Cardiac muscle cell (in vitro differentiated cells and primary cell): ENCODE measurements at regions not wholly inside any gene's neighbourhood (a gene's known extent, or its start where the extent isn't known, plus 50 kb on each side); places are given as distances from the start of the nearest gene placed in this dataset.

Experiments
- DNase-seq, 2 donors: peaks; one replicate each; pipeline versions ENCODE4 v3.0.0 to v3.0.0-alpha.2; 2010 to 2017; ENCODE audit warnings: low read depth in 1 of 2, low spot score in 1 of 2
- H3K27ac ChIP-seq: fragments of 200-600 bp; sonication (generic); 2 replicates; pipeline ENCODE4 v1.5.1; 2016
- H3K27me3 ChIP-seq: fragments of 200-600 bp; sonication (generic); 2 replicates; pipeline ENCODE4 v1.6.0; 2016; ENCODE audit warnings: control low read depth
- H3K36me3 ChIP-seq: fragments of 200-600 bp; sonication (generic); 2 replicates; pipeline ENCODE4 v1.5.1; 2016; ENCODE audit warnings: control low read depth
- H3K4me1 ChIP-seq: fragments of 200-600 bp; sonication (generic); 2 replicates; pipeline ENCODE4 v1.8.1; 2017; ENCODE audit warnings: low read depth, mild to moderate bottlenecking, mixed run types
- H3K4me3 ChIP-seq: fragments of 200-600 bp; sonication (generic); 2 replicates; pipeline ENCODE4 v1.5.1; 2016; ENCODE audit warnings: mild to moderate bottlenecking
- H3K9me3 ChIP-seq: fragments of 200-600 bp; sonication (generic); 2 replicates; pipeline ENCODE4 v1.5.1; 2017; ENCODE audit warnings: low read depth, mild to moderate bottlenecking, control low read depth
- TF ChIP-seq, protein P1 (sequence below): IDR thresholded peaks from 2 replicates; pipeline ENCODE4 v1.5.1; 2012; ENCODE audit warnings: low read depth, mild to moderate bottlenecking, low read length

DNA sequence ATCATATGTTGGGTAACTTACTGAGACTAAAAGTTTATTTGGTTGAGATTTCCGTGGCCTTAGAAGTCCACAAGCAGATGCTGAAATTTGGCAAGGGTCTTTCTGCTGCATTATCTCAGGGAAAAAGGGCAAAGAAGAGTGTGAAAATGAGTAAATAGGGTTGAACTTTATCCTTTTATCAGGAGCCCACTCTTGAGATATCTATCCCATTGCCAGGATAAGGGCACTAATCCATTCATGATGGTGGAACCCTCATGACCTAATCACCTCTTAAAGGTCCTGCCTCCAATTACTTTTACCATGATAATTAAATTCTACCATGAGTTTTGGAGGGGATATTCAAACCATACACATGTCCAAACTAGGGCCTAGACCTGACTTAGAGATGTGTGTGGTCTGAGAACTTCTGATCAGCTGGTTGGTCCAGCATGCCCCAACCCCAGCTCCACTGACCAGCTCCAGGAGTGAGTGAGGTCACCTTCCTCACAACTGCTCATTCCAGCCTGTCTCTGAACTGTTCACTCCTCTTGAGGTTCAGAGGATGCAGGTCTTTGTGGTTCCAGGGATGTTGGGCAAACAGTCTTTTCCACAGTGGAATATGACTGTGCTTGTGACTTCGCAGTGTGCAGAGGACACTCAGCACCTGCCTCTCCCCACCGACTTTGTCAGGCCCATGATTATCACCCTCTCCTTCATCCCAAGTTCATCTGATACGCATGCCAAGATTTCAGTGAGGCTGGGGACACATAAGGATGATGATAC lies 130.1 kb upstream of the TOP3B start:
- Histone ChIP-seq H3K27ac (no peak overlapping the region), H3K4me3 (no peak overlapping the region), H3K27me3 (peaks cover 15% of the 10 kb centered on the region), H3K4me1 (no peaks in the 10 kb centered on the region), H3K9me3 (no peaks in the 10 kb centered on the region), H3K36me3 (no peaks in the 10 kb centered on the region)
- no peak for DNase-seq
- TF ChIP-seq, protein P1, sequence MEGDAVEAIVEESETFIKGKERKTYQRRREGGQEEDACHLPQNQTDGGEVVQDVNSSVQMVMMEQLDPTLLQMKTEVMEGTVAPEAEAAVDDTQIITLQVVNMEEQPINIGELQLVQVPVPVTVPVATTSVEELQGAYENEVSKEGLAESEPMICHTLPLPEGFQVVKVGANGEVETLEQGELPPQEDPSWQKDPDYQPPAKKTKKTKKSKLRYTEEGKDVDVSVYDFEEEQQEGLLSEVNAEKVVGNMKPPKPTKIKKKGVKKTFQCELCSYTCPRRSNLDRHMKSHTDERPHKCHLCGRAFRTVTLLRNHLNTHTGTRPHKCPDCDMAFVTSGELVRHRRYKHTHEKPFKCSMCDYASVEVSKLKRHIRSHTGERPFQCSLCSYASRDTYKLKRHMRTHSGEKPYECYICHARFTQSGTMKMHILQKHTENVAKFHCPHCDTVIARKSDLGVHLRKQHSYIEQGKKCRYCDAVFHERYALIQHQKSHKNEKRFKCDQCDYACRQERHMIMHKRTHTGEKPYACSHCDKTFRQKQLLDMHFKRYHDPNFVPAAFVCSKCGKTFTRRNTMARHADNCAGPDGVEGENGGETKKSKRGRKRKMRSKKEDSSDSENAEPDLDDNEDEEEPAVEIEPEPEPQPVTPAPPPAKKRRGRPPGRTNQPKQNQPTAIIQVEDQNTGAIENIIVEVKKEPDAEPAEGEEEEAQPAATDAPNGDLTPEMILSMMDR: no peak

DNA sequence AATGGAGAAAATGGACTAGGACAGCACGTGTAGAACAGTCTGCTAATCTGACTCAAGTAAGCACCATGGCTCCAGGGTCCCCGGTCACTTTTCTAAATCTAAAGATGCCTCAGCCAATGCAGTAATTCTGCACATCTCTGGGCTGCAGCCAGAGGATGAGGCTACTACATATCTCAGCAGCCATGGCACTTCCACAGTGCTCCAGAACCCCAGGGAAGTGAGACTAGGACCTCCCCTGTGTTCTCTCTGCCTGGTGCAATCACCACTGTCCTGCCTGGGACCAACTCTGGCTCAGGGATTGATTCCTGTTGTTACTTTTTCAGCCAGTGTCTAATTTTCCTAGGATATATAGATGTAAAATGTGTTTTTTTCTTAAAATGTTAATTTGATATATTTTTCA lies 129.4 kb upstream of the TOP3B start:
- Histone ChIP-seq H3K27me3 (peaks cover 17% of the 10 kb centered on the region), H3K27ac (no peak overlapping the region), H3K9me3 (no peaks in the 10 kb centered on the region), H3K36me3 (no peaks in the 10 kb centered on the region), H3K4me3 (no peak overlapping the region), H3K4me1 (no peaks in the 10 kb centered on the region)
- DNase-seq: no peak
- TF ChIP-seq, protein P1: no peak

DNA sequence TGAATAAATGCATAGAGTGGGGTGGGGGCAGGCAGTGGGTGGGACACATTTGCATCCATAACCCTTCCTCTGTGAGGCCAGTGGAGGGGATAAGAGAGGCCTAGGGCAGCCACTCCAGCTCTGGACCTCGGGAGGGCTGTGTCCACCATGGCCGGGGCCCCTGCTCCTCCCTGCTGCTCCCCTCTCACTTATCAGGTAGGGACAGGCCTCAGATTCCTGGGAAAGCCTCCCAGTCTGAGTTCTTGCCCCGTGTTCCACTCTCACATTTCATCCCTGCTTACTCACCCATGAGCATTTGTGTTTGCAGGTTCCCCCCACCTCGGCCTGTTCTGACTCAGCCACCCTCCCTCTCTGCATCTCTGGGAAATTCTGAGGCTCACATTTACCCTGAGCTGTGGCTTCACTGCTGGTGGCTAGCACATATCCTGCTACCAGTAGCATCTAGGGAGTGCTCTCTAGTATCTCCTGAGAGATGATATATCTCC lies 128.7 kb upstream of the TOP3B start:
- no peak overlapping the region for H3K27ac ChIP-seq
- no peaks in the 10 kb centered on the region for H3K9me3 ChIP-seq
- TF ChIP-seq, protein P1: no peak
- H3K4me3 ChIP-seq: no peak overlapping the region
- peaks cover 22% of the 10 kb centered on the region for H3K27me3 ChIP-seq
- H3K4me1 ChIP-seq: no peaks in the 10 kb centered on the region
- DNase-seq: peak in 1 of 2 donors; percentile 58
- H3K36me3 ChIP-seq: no peaks in the 10 kb centered on the region

DNA sequence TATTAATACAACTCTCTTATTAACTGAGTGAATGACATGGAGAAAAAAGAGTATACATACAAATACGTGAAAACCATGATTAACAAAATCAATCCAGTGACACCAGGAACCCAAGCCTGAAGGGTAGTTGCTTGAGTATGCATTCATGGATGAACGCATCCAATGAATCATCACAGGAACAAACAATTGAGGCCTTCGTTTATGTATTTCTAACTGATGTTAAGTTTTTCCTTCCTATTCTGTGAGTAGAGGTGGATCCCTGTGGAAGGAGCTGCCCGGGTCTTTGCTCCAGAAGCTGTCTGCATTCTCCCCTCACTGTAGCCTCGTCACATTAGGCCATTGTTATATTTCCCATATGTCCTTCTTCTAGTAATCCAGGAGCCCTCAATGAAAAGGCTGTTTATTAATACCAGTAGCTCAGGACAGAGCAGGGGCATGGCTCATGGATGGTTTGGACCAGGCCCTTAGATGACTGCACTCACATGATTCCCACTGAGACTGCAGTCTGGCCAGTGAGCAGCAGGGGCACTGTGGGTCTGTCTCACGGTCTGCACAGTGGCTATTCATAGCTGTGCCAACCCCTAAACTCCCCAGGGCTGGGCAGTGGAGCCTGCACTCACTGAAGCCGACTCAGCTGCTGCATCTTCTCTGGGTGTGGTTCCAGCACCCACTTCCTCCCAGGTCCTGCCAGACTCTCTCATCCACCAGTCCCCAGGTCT lies 128.1 kb upstream of the TOP3B start:
- H3K4me1 ChIP-seq: no peaks in the 10 kb centered on the region
- no peak overlapping the region for H3K27ac ChIP-seq
- no peaks in the 10 kb centered on the region for H3K9me3 ChIP-seq
- no peak overlapping the region for H3K4me3 ChIP-seq
- no peaks in the 10 kb centered on the region for H3K36me3 ChIP-seq
- TF ChIP-seq, protein P1: peak; percentile 65
- peaks cover 22% of the 10 kb centered on the region for H3K27me3 ChIP-seq
- DNase-seq: peak; percentile 63 to 70

DNA sequence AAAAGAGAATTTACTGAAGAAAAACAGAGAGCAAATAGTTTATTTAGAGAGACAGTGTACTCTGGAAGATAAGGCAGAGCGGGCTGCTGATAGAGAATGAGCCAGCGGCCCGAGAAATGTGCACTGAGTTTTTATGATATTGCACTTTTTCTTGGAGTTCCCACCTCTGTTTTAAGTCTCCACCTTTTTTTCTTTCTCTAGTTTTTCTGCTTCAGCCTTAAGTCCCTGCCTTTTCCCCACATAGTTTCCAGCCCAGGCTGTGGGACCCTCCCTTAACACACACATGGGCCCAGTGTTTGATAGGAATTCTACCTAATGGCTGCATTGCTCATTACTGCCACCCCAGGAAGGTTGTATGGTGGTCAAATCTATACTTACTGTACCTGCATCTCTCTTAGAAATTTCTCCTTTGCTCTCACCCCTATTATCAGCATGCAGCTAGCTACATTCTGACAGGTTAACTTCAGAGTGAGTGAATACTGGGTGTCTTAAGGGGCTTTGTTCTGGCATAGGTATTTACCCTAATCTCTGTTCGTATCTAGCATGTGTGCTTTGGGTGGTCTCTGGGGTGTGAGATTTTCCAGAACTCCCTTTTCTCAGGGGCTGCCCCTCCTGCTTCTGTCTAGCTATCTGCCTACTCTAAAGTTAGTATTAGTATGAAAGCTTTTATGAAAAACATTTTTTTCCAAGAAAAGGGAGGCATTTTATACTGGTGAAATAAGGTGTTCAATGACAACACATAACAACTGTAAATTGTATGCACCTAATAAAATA lies 127.3 kb upstream of the TOP3B start:
- Histone ChIP-seq H3K4me3 (no peak overlapping the region), H3K27ac (no peak overlapping the region), H3K9me3 (no peaks in the 10 kb centered on the region), H3K4me1 (no peaks in the 10 kb centered on the region), H3K27me3 (peaks cover 27% of the 10 kb centered on the region), H3K36me3 (no peaks in the 10 kb centered on the region)
- TF ChIP-seq, protein P1: peak; percentile 23
- no peak for DNase-seq
